GM12891 (cell line): ENCODE measurements at regions not wholly inside any gene's neighbourhood (a gene's known extent, or its start where the extent isn't known, plus 50 kb on each side); places are given as distances from the start of the nearest gene placed in this dataset.

Experiments used
- POLR2A ChIP-seq: IDR thresholded peaks from 2 replicates; pipeline ENCODE4 v1.6.1; 2011; ENCODE audit warnings: low read depth, low read length, control low read depth
- POLR2AphosphoS5 ChIP-seq: IDR thresholded peaks from 2 replicates; pipeline ENCODE4 v1.6.1; 2011; ENCODE audit warnings: low read depth, low read length, control low read depth
- POU2F2 ChIP-seq: IDR thresholded peaks from 2 replicates; pipeline ENCODE4 v1.6.1; 2011; ENCODE audit warnings: low read depth, mild to moderate bottlenecking, control low read depth, low read length, moderate library complexity
- SPI1 ChIP-seq: IDR thresholded peaks from 2 replicates; pipeline ENCODE4 v1.6.1; 2011; ENCODE audit warnings: low read depth, low read length, control low read depth

- no peak for TF ChIP-seq POLR2A
- no peak for TF ChIP-seq SPI1
- no peak for TF ChIP-seq POLR2AphosphoS5
- TF ChIP-seq POU2F2, result no peak
These were observed 95.6 kb downstream of the CD200R1L start for GRCh38 chr3:112751061-112751460.
